ENCODE measurements at regions not wholly inside any gene's neighbourhood (a gene's known extent, or its start where the extent isn't known, plus 50 kb on each side); places are given as distances from the start of the nearest gene placed in this dataset.

- TF ChIP-seq, protein P1, sequence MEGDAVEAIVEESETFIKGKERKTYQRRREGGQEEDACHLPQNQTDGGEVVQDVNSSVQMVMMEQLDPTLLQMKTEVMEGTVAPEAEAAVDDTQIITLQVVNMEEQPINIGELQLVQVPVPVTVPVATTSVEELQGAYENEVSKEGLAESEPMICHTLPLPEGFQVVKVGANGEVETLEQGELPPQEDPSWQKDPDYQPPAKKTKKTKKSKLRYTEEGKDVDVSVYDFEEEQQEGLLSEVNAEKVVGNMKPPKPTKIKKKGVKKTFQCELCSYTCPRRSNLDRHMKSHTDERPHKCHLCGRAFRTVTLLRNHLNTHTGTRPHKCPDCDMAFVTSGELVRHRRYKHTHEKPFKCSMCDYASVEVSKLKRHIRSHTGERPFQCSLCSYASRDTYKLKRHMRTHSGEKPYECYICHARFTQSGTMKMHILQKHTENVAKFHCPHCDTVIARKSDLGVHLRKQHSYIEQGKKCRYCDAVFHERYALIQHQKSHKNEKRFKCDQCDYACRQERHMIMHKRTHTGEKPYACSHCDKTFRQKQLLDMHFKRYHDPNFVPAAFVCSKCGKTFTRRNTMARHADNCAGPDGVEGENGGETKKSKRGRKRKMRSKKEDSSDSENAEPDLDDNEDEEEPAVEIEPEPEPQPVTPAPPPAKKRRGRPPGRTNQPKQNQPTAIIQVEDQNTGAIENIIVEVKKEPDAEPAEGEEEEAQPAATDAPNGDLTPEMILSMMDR (conservative IDR thresholded peaks at IDR 0.05 in 1 of 2, IDR thresholded peaks at IDR 0.05 in 1 of 2; ENCODE audit: extremely low read depth in 1 of 2, insufficient read depth in 1 of 2, low read depth in 1 of 2, low read length in 2 of 2): no peak
- no peak for TF ChIP-seq EZH2 (IDR thresholded peaks at IDR 0.05; ENCODE audit: borderline replicate concordance, low read length)
Observed at GRCh38 chr18:66235206-66235605, 368.7 kb downstream of the CDH19 start.

Measured in mammary epithelial cell (primary cell).